Adipocyte (in vitro differentiated cells): ENCODE measurements at regions not wholly inside any gene's neighbourhood (a gene's known extent, or its start where the extent isn't known, plus 50 kb on each side); places are given as distances from the start of the nearest gene placed in this dataset.
A peak's percentile ranks its signal among the peaks of the same experiment; 100 is the strongest.

ENCODE experiments used
- DNase-seq: peaks from one replicate; pipeline ENCODE4 v3.0.0-alpha.2; 2015; ENCODE audit warnings: low read depth
- H3K27me3 ChIP-seq: replicated peaks from 2 replicates; pipeline ENCODE4 v1.7.0; 2013; ENCODE audit warnings: mild to moderate bottlenecking, low read length, moderate library complexity; ENCODE audit not compliant: control insufficient read depth, insufficient read depth
- H3K36me3 ChIP-seq: 2 replicates; pipeline ENCODE4 v1.7.0; 2013; ENCODE audit warnings: low read length, mild to moderate bottlenecking, moderate library complexity; ENCODE audit not compliant: control insufficient read depth, insufficient read depth, severe bottlenecking
- H3K4me1 ChIP-seq: 2 replicates; pipeline ENCODE4 v1.7.0; 2013; ENCODE audit warnings: mild to moderate bottlenecking, low read length, moderate library complexity; ENCODE audit not compliant: control insufficient read depth, insufficient read depth
- H3K4me3 ChIP-seq: 2 replicates; pipeline ENCODE4 v1.7.0; 2013; ENCODE audit warnings: mild to moderate bottlenecking, low read length, moderate library complexity
- H3K9ac ChIP-seq: 2 replicates; pipeline ENCODE4 v1.7.0; 2013; ENCODE audit warnings: mild to moderate bottlenecking, low read length, moderate library complexity
- H3K9me3 ChIP-seq: 2 replicates; pipeline ENCODE4 v1.7.0; 2013; ENCODE audit warnings: mild to moderate bottlenecking, low read length, moderate library complexity; ENCODE audit not compliant: control insufficient read depth

- no peaks in the 10 kb centered on the region for H3K9me3 ChIP-seq
- H3K4me1 ChIP-seq, result peaks cover under 1% of the 10 kb centered on the region
- no peak overlapping the region for H3K4me3 ChIP-seq
- DNase-seq, result no peak
- no peaks in the 10 kb centered on the region for H3K27me3 ChIP-seq
- no peaks in the 10 kb centered on the region for H3K36me3 ChIP-seq
- no peak overlapping the region for H3K9ac ChIP-seq
These were observed 120.0 kb upstream of the PWP1 start for GRCh38 chr12:107565551-107565950.

GRCh38 chr12:107567876-107568619 is 117.6 kb upstream of the PWP1 start:
- no peak overlapping the region for H3K4me3 ChIP-seq
- H3K4me1 ChIP-seq, result peaks cover 4% of the 10 kb centered on the region
- H3K27me3 ChIP-seq, result no peaks in the 10 kb centered on the region
- no peak for DNase-seq
- no peaks in the 10 kb centered on the region for H3K9me3 ChIP-seq
- no peak overlapping the region for H3K9ac ChIP-seq
- no peaks in the 10 kb centered on the region for H3K36me3 ChIP-seq

DNA sequence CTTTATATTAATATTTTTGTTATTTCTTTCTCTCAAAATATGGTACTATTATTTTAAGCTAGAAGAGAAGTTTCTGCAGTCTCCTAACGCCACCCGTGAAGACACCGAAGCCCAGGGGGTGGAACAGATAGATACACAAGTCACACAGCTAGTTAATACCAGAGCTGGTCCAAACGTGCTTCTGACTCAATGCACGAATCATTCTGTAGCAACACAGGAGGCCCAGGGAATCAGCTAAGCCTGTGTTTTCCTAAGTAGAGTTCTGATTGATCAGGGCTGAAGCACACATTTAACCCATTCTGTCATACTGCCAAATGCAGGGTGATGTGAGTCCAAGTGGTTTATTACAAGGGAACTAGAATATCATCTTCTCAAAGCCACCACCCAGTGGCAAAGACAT is 116.9 kb upstream of the PWP1 start:
- no peaks in the 10 kb centered on the region for H3K9me3 ChIP-seq
- no peaks in the 10 kb centered on the region for H3K27me3 ChIP-seq
- H3K36me3 ChIP-seq, result no peaks in the 10 kb centered on the region
- no peak overlapping the region for H3K9ac ChIP-seq
- DNase-seq, result peak; percentile 10
- no peak overlapping the region for H3K4me3 ChIP-seq
- peaks cover 4% of the 10 kb centered on the region for H3K4me1 ChIP-seq

GRCh38 chr12:107570721-107571120 is 114.9 kb upstream of the PWP1 start:
- no peaks in the 10 kb centered on the region for H3K27me3 ChIP-seq
- H3K9ac ChIP-seq, result no peak overlapping the region
- no peak overlapping the region for H3K4me3 ChIP-seq
- no peaks in the 10 kb centered on the region for H3K9me3 ChIP-seq
- H3K36me3 ChIP-seq, result no peaks in the 10 kb centered on the region
- peaks cover 4% of the 10 kb centered on the region for H3K4me1 ChIP-seq
- peak; percentile 53 for DNase-seq

- Histone ChIP-seq H3K27me3 (no peaks in the 10 kb centered on the region), H3K9ac (no peak overlapping the region), H3K9me3 (no peaks in the 10 kb centered on the region), H3K4me3 (no peak overlapping the region), H3K36me3 (no peaks in the 10 kb centered on the region), H3K4me1 (peaks cover 4% of the 10 kb centered on the region)
- no peak for DNase-seq
These were observed 114.1 kb upstream of the PWP1 start for GRCh38 chr12:107571492-107571891.

GRCh38 chr12:107574691-107575090 is 110.9 kb upstream of the PWP1 start:
- Histone ChIP-seq H3K9me3 (no peaks in the 10 kb centered on the region), H3K27me3 (no peaks in the 10 kb centered on the region), H3K9ac (no peak overlapping the region), H3K4me1 (peaks cover 4% of the 10 kb centered on the region), H3K36me3 (no peaks in the 10 kb centered on the region), H3K4me3 (no peak overlapping the region)
- DNase-seq, result no peak

GRCh38 chr12:107580750-107581618 is 104.6 kb upstream of the PWP1 start:
- DNase-seq, result peak; percentile 27
- Histone ChIP-seq H3K36me3 (no peaks in the 10 kb centered on the region), H3K9ac (no peak overlapping the region), H3K9me3 (no peaks in the 10 kb centered on the region), H3K4me3 (no peak overlapping the region), H3K4me1 (no peaks in the 10 kb centered on the region), H3K27me3 (peaks cover 24% of the 10 kb centered on the region)

DNA sequence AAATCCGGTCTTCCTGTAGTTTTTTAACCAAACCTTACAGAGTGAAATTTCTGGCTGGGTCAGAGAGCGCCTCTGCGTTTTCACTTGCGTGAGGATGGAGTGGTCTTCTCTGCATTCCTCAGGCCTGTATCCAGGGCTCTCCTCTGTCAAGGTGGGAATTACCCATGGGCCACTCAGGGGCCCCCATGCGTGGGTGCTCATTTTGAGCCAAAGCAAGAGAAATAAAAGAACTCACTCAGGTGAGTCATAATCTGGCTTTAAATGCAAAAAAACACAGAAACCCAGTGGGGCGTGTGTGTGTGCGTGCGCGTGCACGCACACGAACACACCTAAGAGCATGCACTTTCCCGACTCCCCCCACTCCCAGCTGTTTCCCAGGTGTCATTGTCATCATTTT is 104.0 kb upstream of the PWP1 start:
- no peak overlapping the region for H3K4me3 ChIP-seq

GRCh38 chr12:107583551-107583950 is 102.0 kb upstream of the PWP1 start:
- Histone ChIP-seq H3K4me1 (no peaks in the 10 kb centered on the region), H3K9me3 (peaks cover 6% of the 10 kb centered on the region), H3K9ac (no peak overlapping the region), H3K36me3 (no peaks in the 10 kb centered on the region), H3K4me3 (no peak overlapping the region), H3K27me3 (peaks cover 24% of the 10 kb centered on the region)
- no peak for DNase-seq

More for the DNA sequence above, 104.0 kb upstream of the PWP1 start:
- no peak overlapping the region for H3K9ac ChIP-seq
- peaks cover 24% of the 10 kb centered on the region for H3K27me3 ChIP-seq
- no peak for DNase-seq
- H3K9me3 ChIP-seq, result no peaks in the 10 kb centered on the region
- H3K36me3 ChIP-seq, result no peaks in the 10 kb centered on the region
- no peaks in the 10 kb centered on the region for H3K4me1 ChIP-seq

DNA sequence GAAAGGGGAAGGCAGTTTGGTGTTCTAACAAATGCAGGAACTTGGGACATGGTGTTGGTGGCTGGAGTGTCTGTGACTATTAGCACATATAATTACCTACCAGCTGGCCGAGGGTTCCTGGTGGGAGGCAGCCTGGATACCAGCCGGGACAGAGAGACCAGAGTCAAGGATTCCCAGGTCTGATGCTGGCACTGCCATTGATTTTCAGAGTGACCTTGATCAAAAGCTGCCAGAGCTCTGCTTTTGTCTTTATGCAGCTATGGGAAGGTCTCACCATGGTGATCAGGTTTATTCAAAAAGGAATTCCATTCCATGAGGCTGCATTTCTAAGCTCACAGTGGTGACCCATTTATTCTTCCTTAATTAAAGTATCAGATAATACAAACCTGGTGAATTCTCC is 101.0 kb upstream of the PWP1 start:
- DNase-seq, result no peak
- no peaks in the 10 kb centered on the region for H3K4me1 ChIP-seq
- peaks cover 24% of the 10 kb centered on the region for H3K27me3 ChIP-seq
- no peak overlapping the region for H3K4me3 ChIP-seq
- H3K9me3 ChIP-seq, result peaks cover 6% of the 10 kb centered on the region
- no peak overlapping the region for H3K9ac ChIP-seq
- H3K36me3 ChIP-seq, result no peaks in the 10 kb centered on the region

GRCh38 chr12:107586256-107586970 is 99.2 kb upstream of the PWP1 start:
- Histone ChIP-seq H3K9ac (no peak overlapping the region), H3K4me1 (no peaks in the 10 kb centered on the region), H3K27me3 (peaks cover 14% of the 10 kb centered on the region), H3K36me3 (no peaks in the 10 kb centered on the region), H3K4me3 (no peak overlapping the region), H3K9me3 (peaks cover 6% of the 10 kb centered on the region)
- DNase-seq, result no peak
